ENCODE measurements at regions not wholly inside any gene's neighbourhood (a gene's known extent, or its start where the extent isn't known, plus 50 kb on each side); places are given as distances from the start of the nearest gene placed in this dataset.
"Not testable (repeated sequence)": the region's sequence is repeated elsewhere in the genome, so short reads cannot be mapped to it uniquely, and the experiment has no call there.

DNA sequence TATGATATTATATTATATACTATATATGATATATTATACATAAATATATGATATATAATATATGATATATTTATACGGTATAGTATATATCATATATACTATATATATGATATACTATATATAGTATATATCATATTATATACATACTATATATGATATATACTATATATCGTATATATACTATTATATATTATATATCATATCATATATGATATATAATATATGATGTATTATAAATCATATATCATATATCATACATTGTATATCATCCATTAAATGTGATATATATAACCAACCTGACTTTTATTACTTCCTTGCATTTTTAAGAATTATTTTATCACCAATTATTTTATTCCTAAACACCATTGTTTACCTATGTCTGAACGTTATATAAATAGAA, 146.6 kb upstream of the PRSS16 start:
- DNase-seq (ENCODE audit: low read depth in 2 of 2), result no peak

- no peak for DNase-seq (ENCODE audit: low read depth in 2 of 2)
These were observed 145.7 kb upstream of the PRSS16 start for GRCh38 chr6:27101824-27102223.

DNA sequence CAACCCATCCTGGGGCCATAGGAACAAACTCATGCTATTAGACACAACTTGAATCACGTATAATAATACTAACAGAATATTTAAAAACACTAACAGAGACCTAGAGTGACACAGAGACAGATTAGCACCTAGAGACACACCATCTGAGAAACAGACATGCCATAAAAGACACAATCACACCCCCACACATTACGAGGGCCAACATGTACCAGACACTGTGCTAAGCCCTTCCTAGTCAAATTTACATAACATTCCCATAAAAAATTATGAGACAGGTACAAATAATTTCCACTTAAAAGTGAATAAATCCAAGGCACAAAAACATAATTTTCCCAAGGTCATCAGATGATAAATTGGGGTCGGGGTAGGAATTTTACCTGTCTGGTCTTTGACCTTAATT, 141.1 kb upstream of the PRSS16 start:
- DNase-seq (ENCODE audit: low read depth in 2 of 2), result no peak

DNA sequence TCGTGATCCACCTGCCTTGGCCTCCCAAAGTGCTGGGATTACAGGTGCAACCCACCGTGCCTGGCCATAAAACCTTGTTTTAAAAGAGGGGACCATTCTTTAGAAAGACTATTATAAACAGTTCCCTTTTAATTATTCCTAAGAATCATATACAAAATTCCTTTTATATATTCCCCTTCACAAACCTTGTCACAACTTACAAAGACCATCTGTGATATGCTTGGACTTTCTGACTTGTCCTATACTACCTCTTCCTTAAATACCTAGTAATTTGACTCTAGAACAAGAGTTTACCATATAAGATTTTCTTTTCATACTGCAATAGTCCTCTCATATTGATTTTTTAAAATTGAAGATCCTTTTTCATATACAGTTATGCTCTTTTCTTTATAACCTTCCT, 135.8 kb upstream of the PRSS16 start:
- no peak for DNase-seq (ENCODE audit: low read depth in 2 of 2)

GRCh38 chr6:27112974-27113373, 134.5 kb upstream of the PRSS16 start:
- no peak for DNase-seq (ENCODE audit: low read depth in 2 of 2)

GRCh38 chr6:27119329-27119728, 128.2 kb upstream of the PRSS16 start:
- no peak for DNase-seq (ENCODE audit: low read depth in 2 of 2)

- DNase-seq (ENCODE audit: low read depth in 2 of 2), result no peak
These were observed 127.7 kb upstream of the PRSS16 start for GRCh38 chr6:27119761-27120160.

GRCh38 chr6:27121640-27122039, 125.9 kb upstream of the PRSS16 start:
- DNase-seq (ENCODE audit: low read depth in 2 of 2), result no peak

DNA sequence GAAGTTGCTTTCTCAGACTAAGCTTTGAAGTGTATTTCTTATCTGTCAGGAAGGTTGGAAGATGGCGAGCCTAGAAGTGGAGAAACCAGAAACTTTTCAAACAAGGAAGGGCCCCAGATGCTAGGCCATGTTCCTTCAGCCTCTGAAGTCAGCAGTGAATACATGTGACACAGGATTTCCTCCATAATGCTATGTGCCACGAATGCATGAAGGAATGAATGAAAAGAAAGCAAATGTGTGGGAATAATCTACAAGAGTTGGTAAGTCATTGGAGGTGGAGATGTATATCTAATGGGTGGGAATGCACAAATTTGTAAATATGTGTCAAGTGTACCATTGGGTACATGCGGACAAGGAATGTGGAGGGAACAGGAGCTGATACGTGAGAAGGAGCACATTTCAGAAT, 123.2 kb upstream of the PRSS16 start:
- no peak for DNase-seq (ENCODE audit: low read depth in 2 of 2)

- DNase-seq (ENCODE audit: low read depth in 2 of 2), result no peak
These were observed 121.3 kb upstream of the PRSS16 start for GRCh38 chr6:27126046-27126814.

DNA sequence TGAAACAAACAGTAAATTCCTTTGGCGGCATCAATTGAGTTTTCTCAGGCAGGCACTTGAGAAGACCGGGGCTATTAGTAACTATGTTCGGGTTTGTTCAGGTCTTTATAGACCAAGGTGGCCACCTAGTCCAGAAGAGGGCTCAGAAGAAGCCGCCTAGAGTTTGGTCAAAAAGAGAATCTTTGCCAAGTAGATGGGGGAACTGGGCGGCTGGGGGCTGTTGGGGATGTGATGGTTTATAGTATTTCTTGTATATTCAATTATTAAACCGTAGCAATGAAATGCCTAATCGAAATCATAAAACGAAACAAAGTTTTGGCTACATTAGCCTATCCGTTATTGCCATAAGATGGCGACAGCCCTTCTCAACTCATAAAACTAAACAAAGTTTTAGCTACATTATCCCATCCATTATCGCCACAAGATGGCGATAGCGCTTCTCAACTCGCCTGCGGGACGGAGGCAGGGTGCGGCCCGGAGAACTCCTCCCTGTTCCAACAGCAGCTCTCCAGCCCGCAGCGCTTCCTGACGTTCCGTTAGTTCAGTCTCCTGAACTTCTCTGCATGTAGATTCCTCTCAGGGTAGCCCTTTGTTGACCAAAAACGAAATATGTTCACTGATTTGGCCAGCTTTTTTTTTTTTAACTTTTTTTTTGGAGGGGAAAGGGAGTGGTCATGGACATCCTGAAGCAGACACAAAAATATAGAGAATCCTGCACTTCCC, 120.5 kb upstream of the PRSS16 start:
- peak; percentile 66 to 82 for DNase-seq (ENCODE audit: low read depth in 2 of 2)

GRCh38 chr6:27127874-27128273, 119.6 kb upstream of the PRSS16 start:
- DNase-seq (ENCODE audit: low read depth in 2 of 2), result not testable (repeated sequence)

GRCh38 chr6:27128311-27129094, 119.0 kb upstream of the PRSS16 start:
- no peak for DNase-seq (ENCODE audit: low read depth in 2 of 2)

DNA sequence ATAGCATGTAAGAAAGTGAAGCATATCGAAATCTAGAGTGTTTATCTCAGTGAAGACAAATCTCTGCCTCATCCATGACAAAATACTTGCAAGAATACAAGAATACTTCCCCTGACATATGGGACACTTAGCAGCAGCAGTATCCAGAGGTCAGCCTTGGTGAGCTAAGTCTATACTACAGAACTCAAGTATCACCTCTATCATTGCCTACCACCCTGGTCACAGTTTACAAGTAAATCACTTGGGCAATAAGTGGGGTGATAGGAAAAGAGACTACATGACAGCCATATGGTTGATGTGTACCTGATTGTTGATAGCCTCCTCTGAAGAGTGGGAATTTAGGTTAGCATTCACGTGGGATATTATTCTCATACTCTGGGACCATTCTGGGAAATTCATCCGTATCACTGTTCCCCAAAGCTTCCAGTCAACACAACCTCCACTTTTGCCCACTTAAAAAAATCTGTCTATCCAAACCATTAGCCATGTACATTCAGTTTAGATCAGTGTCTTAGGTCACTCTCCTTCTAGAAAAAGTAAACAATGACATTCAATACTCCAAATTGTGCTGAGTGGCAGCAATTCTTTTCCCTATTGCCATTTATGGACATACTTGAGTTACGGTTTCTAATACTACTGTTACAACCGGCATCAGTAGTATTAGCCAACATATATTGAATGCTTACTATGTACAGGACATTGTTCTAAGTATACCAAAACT, 118.2 kb upstream of the PRSS16 start:
- no peak for DNase-seq (ENCODE audit: low read depth in 2 of 2)

DNA sequence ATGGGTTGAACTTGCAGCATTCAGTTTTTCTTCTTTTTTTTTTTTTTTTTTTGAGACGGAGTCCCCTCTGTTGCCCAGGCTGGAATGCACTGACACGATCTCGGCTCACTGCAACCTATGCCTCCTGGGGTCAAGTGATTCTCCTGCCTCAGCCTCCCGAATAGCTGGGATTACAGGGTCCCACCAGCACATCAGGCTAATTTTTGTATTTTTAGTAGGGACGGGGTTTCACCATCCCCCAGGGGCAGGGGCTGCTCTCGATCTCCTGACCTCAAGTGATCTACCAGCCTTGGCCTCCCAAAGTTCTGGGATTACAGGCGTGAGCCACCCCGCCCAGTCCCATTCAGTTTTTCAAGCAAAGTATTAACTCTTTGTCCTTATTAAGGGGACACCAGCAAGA, 117.6 kb upstream of the PRSS16 start:
- DNase-seq (ENCODE audit: low read depth in 2 of 2), result no peak

DNA sequence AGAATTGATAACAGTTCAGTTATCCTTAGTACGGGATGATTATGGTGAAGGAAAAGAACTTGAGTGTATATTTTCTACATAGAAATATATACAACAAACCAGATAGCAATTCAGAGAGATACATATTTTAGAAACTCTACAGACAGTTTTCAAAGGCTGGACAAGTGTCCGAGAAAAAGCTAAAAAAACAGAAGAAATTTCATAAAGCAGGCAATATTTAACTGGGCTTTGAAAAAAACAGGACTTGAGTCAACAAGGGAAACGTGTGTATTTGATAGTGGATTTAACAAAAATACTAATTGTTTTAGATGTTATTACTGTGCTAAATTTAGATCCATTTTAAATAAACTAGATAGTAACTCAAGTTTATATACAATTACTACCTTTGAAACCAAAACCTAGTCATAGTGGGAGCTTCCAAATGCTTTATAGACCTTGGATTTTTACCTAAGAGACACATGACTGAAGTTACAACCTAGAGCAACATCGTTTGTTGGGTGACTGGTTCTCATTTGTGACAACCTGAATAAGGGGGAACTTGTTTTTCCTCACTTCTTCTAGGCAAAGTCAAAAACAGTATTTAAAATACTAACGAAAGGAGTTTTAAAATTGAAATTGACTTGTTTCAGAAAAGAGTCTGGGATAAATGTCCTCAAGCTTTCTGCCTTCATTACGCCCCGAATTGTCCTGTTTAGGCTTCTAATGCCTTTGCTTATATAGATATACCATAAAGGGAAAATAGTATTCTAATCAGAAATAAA, 116.7 kb upstream of the PRSS16 start:
- DNase-seq (ENCODE audit: low read depth in 2 of 2), result no peak

- DNase-seq (ENCODE audit: low read depth in 2 of 2), result not testable (repeated sequence)
These were observed 115.3 kb upstream of the PRSS16 start for GRCh38 chr6:27132282-27132531.

- DNase-seq (ENCODE audit: low read depth in 2 of 2), result peak; percentile 80 to 89
These were observed 114.8 kb upstream of the PRSS16 start for GRCh38 chr6:27132532-27133280.

GRCh38 chr6:27133281-27134227, 113.9 kb upstream of the PRSS16 start:
- peak; percentile 73 to 83 for DNase-seq (ENCODE audit: low read depth in 2 of 2)

Measured in stimulated activated CD4-positive, alpha-beta T cell treated with anti-CD3 and anti-CD28 coated beads, Interleukin-15, amount 100 ng/mL, for 48 hours (primary cell).